ENCODE measurements at regions not wholly inside any gene's neighbourhood (a gene's known extent, or its start where the extent isn't known, plus 50 kb on each side); places are given as distances from the start of the nearest gene placed in this dataset.

DNA sequence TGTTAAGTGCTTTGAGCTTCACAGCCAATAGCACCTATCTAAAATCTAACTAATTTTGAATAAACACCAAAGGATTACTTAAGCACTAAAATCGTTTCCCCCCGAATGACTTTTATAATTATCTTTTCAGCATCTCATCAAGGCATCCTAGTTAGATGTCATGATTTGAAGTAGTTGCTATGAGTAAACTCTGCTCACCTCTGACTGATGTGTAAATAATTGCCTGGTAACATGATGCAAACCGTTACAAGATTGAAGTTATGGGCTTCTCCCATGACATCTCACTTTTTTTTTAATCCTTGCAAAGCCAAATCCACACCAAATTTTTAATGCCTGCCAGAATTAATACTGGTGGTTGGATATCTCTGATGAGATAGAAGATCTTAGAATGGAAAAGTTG, 377.1 kb downstream of the PRDM5 start:
- no peak overlapping the region for H3K27ac ChIP-seq
- no peaks in the 10 kb centered on the region for H3K9me3 ChIP-seq
- no peaks in the 10 kb centered on the region for H3K36me3 ChIP-seq
- no peaks in the 10 kb centered on the region for H3K4me1 ChIP-seq
- H3K27me3 ChIP-seq = no peaks in the 10 kb centered on the region
- TF ChIP-seq, protein P1, sequence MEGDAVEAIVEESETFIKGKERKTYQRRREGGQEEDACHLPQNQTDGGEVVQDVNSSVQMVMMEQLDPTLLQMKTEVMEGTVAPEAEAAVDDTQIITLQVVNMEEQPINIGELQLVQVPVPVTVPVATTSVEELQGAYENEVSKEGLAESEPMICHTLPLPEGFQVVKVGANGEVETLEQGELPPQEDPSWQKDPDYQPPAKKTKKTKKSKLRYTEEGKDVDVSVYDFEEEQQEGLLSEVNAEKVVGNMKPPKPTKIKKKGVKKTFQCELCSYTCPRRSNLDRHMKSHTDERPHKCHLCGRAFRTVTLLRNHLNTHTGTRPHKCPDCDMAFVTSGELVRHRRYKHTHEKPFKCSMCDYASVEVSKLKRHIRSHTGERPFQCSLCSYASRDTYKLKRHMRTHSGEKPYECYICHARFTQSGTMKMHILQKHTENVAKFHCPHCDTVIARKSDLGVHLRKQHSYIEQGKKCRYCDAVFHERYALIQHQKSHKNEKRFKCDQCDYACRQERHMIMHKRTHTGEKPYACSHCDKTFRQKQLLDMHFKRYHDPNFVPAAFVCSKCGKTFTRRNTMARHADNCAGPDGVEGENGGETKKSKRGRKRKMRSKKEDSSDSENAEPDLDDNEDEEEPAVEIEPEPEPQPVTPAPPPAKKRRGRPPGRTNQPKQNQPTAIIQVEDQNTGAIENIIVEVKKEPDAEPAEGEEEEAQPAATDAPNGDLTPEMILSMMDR (IDR thresholded peaks at IDR 0.05) = no peak
- no peak overlapping the region for H3K4me3 ChIP-seq
- DNase-seq (ENCODE audit: low spot score) = no peak

DNA sequence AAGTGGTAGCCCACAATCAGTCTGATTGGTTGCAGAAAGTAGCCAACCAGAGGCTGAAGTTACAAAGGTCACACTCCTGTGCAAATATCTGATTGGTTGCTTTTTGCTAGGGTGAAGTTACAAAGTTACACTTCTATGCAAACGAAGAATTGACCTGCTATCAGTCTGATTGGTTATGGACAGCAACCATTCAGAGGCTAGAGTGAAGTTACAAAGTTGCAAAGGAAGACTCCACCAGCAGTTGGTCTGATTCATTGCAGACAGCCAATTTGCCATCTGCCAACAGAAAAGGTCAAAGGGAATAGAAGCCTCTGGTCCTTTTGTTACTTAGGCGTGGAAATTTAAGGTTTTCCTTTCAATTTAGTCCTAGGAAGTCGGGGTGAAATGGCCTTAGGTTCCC, 377.7 kb downstream of the PRDM5 start:
- Histone ChIP-seq H3K27me3 (no peaks in the 10 kb centered on the region), H3K36me3 (no peaks in the 10 kb centered on the region), H3K4me1 (no peaks in the 10 kb centered on the region), H3K27ac (no peak overlapping the region), H3K9me3 (no peaks in the 10 kb centered on the region), H3K4me3 (no peak overlapping the region)
- no peak for DNase-seq (ENCODE audit: low spot score)
- TF ChIP-seq, protein P1 (IDR thresholded peaks at IDR 0.05) = no peak

DNA sequence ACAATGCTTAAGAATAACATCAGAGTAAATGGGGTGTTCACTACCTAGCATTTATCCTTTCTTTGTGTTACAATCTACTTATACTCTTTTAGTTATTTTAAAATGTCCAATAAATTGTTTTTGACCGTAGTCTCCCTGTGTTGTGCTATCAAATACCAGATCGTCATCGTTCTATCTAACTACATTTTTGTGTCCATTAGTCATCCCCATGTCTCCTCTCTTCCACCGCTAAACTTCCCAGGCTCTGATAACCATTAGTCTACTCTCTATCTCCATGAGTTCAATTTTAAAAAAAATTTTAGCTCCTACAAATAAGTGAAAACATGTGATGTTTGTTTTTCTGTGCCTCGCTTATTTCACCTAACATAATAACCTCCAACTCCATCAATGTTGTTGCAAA, 381.9 kb downstream of the PRDM5 start:
- Histone ChIP-seq H3K4me3 (no peak overlapping the region), H3K9me3 (peaks cover 0 to 5% of the 10 kb centered on the region in 2 donors), H3K36me3 (no peaks in the 10 kb centered on the region), H3K27ac (no peak overlapping the region), H3K4me1 (no peaks in the 10 kb centered on the region), H3K27me3 (no peaks in the 10 kb centered on the region)
- TF ChIP-seq, protein P1 (IDR thresholded peaks at IDR 0.05) = no peak
- DNase-seq (ENCODE audit: low spot score) = no peak

DNA sequence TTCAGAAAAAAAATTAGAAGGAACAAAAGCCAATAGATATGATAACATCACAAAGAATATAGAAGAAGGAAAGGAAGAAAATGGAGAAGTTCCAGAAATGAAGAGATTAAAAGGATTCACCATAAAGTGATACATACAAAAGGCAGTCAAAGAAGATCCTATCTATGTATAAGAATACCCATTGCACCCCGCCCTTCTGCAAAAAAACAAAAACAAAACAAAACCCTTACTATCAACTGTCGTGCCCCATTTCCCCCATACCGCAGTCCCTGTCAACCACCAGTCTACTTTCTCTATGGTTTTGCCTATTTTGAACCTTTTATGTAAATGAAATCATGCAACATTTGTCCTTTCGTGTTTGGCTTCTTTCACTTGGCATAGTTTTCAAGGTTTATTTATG, 385.6 kb downstream of the PRDM5 start:
- Histone ChIP-seq H3K27ac (no peak overlapping the region), H3K4me1 (no peaks in the 10 kb centered on the region), H3K9me3 (peaks cover 0 to 5% of the 10 kb centered on the region in 2 donors), H3K4me3 (no peak overlapping the region), H3K27me3 (no peaks in the 10 kb centered on the region), H3K36me3 (no peaks in the 10 kb centered on the region)
- no peak for DNase-seq (ENCODE audit: low spot score)
- TF ChIP-seq, protein P1 (IDR thresholded peaks at IDR 0.05) = no peak

DNA sequence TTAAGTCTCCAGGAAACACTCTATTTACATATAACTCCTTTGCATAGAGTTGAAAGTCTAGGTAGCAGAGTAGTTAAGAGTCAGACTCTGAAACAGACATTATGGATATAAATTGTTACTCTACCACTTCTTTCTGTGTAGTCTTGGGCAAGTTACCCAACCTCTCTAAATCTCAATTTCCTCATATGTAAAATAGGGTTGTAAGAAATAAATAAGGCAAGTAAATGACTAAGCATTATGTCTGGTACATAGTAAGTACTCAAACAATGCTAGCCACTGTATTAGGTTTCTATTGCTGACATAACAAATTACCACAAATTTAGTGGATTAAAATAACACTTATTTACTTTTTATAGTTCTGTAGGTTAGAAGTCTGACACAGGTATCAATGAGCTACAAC, 394.1 kb downstream of the PRDM5 start:
- Histone ChIP-seq H3K27ac (no peak overlapping the region), H3K4me3 (no peak overlapping the region), H3K9me3 (no peaks in the 10 kb centered on the region), H3K4me1 (no peaks in the 10 kb centered on the region), H3K27me3 (no peaks in the 10 kb centered on the region), H3K36me3 (no peaks in the 10 kb centered on the region)
- DNase-seq (ENCODE audit: low spot score) = no peak
- TF ChIP-seq, protein P1 (IDR thresholded peaks at IDR 0.05) = no peak

DNA sequence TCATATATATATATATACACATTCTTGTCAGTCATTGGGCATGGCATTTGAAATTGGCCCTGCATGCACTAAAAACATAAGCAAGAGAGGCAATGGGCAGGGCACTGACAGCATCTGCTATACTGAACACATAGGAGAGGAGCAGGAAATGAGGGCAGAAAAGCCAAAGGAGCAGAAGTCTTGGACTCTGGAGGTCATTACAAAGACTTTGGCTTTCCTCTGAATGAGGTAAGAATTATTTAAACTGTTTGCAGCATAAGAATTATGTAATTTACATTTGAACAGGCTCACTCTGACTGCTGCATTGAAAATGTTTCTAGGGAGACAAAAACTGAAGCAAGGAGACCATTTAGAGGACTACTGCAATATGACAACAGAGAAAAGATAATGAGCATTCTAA, 396.5 kb downstream of the PRDM5 start:
- H3K4me3 ChIP-seq = no peak overlapping the region
- H3K27me3 ChIP-seq = no peaks in the 10 kb centered on the region

More for the DNA sequence above, 396.5 kb downstream of the PRDM5 start:
- no peak overlapping the region for H3K27ac ChIP-seq
- no peaks in the 10 kb centered on the region for H3K9me3 ChIP-seq
- TF ChIP-seq, protein P1 (IDR thresholded peaks at IDR 0.05) = no peak
- no peaks in the 10 kb centered on the region for H3K4me1 ChIP-seq
- no peak for DNase-seq (ENCODE audit: low spot score)
- no peaks in the 10 kb centered on the region for H3K36me3 ChIP-seq

Data from right atrium auricular region (tissue), 2 donors.